Activated effector memory CD4-positive, alpha-beta T cell treated with anti-CD3 and anti-CD28 coated beads, Interleukin-2, amount 50 U/mL, for 16 hours (primary cell): ENCODE measurements at regions not wholly inside any gene's neighbourhood (a gene's known extent, or its start where the extent isn't known, plus 50 kb on each side); places are given as distances from the start of the nearest gene placed in this dataset.
"Not testable (repeated sequence)": the region's sequence is repeated elsewhere in the genome, so short reads cannot be mapped to it uniquely, and the experiment has no call there.

Experiments
- DNase-seq: peaks from one replicate; pipeline ENCODE4 v3.0.0-alpha.2; 2020

GRCh38 chr1:96387785-96388184, 333.8 kb upstream of the PTBP2 start:
- DNase-seq = no peak

- no peak for DNase-seq
Observed at GRCh38 chr1:96388421-96389310, 332.9 kb upstream of the PTBP2 start.

- DNase-seq = no peak
Observed at GRCh38 chr1:96400089-96400488, 321.5 kb upstream of the PTBP2 start.

- no peak for DNase-seq
Observed at GRCh38 chr1:96409087-96409486, 312.5 kb upstream of the PTBP2 start.

- no peak for DNase-seq
Observed at GRCh38 chr1:96409689-96410088, 311.9 kb upstream of the PTBP2 start.

- DNase-seq = no peak
Observed at GRCh38 chr1:96411006-96411405, 310.6 kb upstream of the PTBP2 start.

- DNase-seq = no peak
Observed at GRCh38 chr1:96414598-96414997, 307.0 kb upstream of the PTBP2 start.

GRCh38 chr1:96416111-96416595, 305.4 kb upstream of the PTBP2 start:
- no peak for DNase-seq

GRCh38 chr1:96416701-96417444, 304.7 kb upstream of the PTBP2 start:
- no peak for DNase-seq

- DNase-seq = no peak
Observed at GRCh38 chr1:96418969-96419368, 302.6 kb upstream of the PTBP2 start.

- no peak for DNase-seq
Observed at GRCh38 chr1:96424877-96425276, 296.7 kb upstream of the PTBP2 start.

GRCh38 chr1:96425382-96426129, 296.0 kb upstream of the PTBP2 start:
- DNase-seq = no peak

- DNase-seq = no peak
Observed at GRCh38 chr1:96427616-96428015, 294.0 kb upstream of the PTBP2 start.

- no peak for DNase-seq
Observed at GRCh38 chr1:96445302-96445701, 276.3 kb upstream of the PTBP2 start.

- DNase-seq = no peak
Observed at GRCh38 chr1:96464066-96464465, 257.5 kb upstream of the PTBP2 start.

GRCh38 chr1:96464522-96464921, 257.1 kb upstream of the PTBP2 start:
- DNase-seq = no peak

- no peak for DNase-seq
Observed at GRCh38 chr1:96464991-96465390, 256.6 kb upstream of the PTBP2 start.

GRCh38 chr1:96465441-96465840, 256.1 kb upstream of the PTBP2 start:
- DNase-seq = no peak

GRCh38 chr1:96466842-96467241, 254.7 kb upstream of the PTBP2 start:
- no peak for DNase-seq

GRCh38 chr1:96469726-96470125, 251.9 kb upstream of the PTBP2 start:
- not testable (repeated sequence) for DNase-seq

- DNase-seq = no peak
Observed at GRCh38 chr1:96472471-96472870, 249.1 kb upstream of the PTBP2 start.

GRCh38 chr1:96473791-96474434, 247.7 kb upstream of the PTBP2 start:
- no peak for DNase-seq
